AG20443 (cell line): ENCODE measurements at regions not wholly inside any gene's neighbourhood (a gene's known extent, or its start where the extent isn't known, plus 50 kb on each side); places are given as distances from the start of the nearest gene placed in this dataset.
"Not testable (repeated sequence)": the region's sequence is repeated elsewhere in the genome, so short reads cannot be mapped to it uniquely, and the experiment has no call there.

Experiments used
- DNase-seq: peaks from one replicate; pipeline ENCODE4 v3.0.0; 2012; ENCODE audit warnings: low spot score, mixed read lengths

- DNase-seq = no peak
These were observed 1309.6 kb upstream of the RAG2 start for GRCh38 chr11:37907436-37908218.

GRCh38 chr11:37905707-37906417, 1307.8 kb upstream of the RAG2 start:
- DNase-seq = no peak

GRCh38 chr11:37896016-37896415, 1298.0 kb upstream of the RAG2 start:
- DNase-seq = no peak

GRCh38 chr11:37881741-37882140, 1283.7 kb upstream of the RAG2 start:
- DNase-seq = no peak

- no peak for DNase-seq
These were observed 1263.6 kb upstream of the RAG2 start for GRCh38 chr11:37861671-37862070.

- DNase-seq = not testable (repeated sequence)
These were observed 1260.9 kb upstream of the RAG2 start for GRCh38 chr11:37858806-37859537.

GRCh38 chr11:37858398-37858797, 1260.4 kb upstream of the RAG2 start:
- DNase-seq = no peak

GRCh38 chr11:37857726-37858125, 1259.7 kb upstream of the RAG2 start:
- no peak for DNase-seq

GRCh38 chr11:37849706-37850105, 1251.7 kb upstream of the RAG2 start:
- DNase-seq = no peak

- DNase-seq = no peak
These were observed 1245.6 kb upstream of the RAG2 start for GRCh38 chr11:37843603-37844002.

- no peak for DNase-seq
These were observed 1243.0 kb upstream of the RAG2 start for GRCh38 chr11:37841016-37841415.

GRCh38 chr11:37840345-37840744, 1242.3 kb upstream of the RAG2 start:
- DNase-seq = not testable (repeated sequence)

GRCh38 chr11:37830529-37830928, 1232.5 kb upstream of the RAG2 start:
- DNase-seq = no peak

GRCh38 chr11:37817727-37818270, 1219.8 kb upstream of the RAG2 start:
- no peak for DNase-seq

- DNase-seq = no peak
These were observed 1214.3 kb upstream of the RAG2 start for GRCh38 chr11:37812281-37812880.

GRCh38 chr11:37811349-37811748, 1213.3 kb upstream of the RAG2 start:
- no peak for DNase-seq

GRCh38 chr11:37804666-37805065, 1206.6 kb upstream of the RAG2 start:
- DNase-seq = no peak

- DNase-seq = no peak
These were observed 1190.3 kb upstream of the RAG2 start for GRCh38 chr11:37788141-37788877.

GRCh38 chr11:37786214-37786755, 1188.2 kb upstream of the RAG2 start:
- no peak for DNase-seq

- no peak for DNase-seq
These were observed 1176.4 kb upstream of the RAG2 start for GRCh38 chr11:37774441-37774840.

- DNase-seq = no peak
These were observed 1172.1 kb upstream of the RAG2 start for GRCh38 chr11:37770145-37770544.
